Vagina (tissue), 2 donors: ENCODE measurements at regions not wholly inside any gene's neighbourhood (a gene's known extent, or its start where the extent isn't known, plus 50 kb on each side); places are given as distances from the start of the nearest gene placed in this dataset.

ENCODE experiments used
- CTCF ChIP-seq, 3 experiments: fragments of 450-650 bp in 2 of 3; fragments of 200-600 bp in 1 of 3; sonication (generic) in 1 of 3; IDR thresholded peaks; one replicate each; pipeline ENCODE4 v1.5.1; 2017 to 2019; ENCODE audit warnings: antibody characterized with exemption in 3 of 3, mild to moderate bottlenecking in 2 of 3, moderate library complexity in 2 of 3
- POLR2A ChIP-seq, 2 donors: fragments of 450-650 bp; IDR thresholded peaks; one replicate each; pipeline ENCODE4 v1.6.1; 2017; ENCODE audit warnings: antibody characterized with exemption in 2 of 2, mild to moderate bottlenecking in 2 of 2, moderate library complexity in 2 of 2
- POLR2AphosphoS5 ChIP-seq, 2 donors: sonication (generic); formaldehyde crosslinking; IDR thresholded peaks; one replicate each; pipeline ENCODE4 v1.9.0; 2017; ENCODE audit warnings: antibody characterized with exemption in 2 of 2, mild to moderate bottlenecking in 2 of 2, low read depth in 1 of 2; ENCODE audit not compliant: insufficient read depth in 1 of 2

- TF ChIP-seq CTCF (IDR thresholded peaks at IDR 0.05) (no peak), POLR2A (IDR thresholded peaks at IDR 0.05) (no peak), POLR2AphosphoS5 (IDR thresholded peaks at IDR 0.05; ENCODE audit: insufficient read depth in 1 of 2, low read depth in 1 of 2) (no peak)
Measured at GRCh38 chr18:29383311-29384273, 1206.7 kb upstream of the CDH2 start.
